SK-N-SH (cell line): ENCODE measurements at regions not wholly inside any gene's neighbourhood (a gene's known extent, or its start where the extent isn't known, plus 50 kb on each side); places are given as distances from the start of the nearest gene placed in this dataset.

Experiments
- EP300 ChIP-seq, 2 experiments: IDR thresholded peaks; 2 replicates each; pipeline versions ENCODE4 v1.4.0 to v1.6.1; 2012; ENCODE audit warnings: borderline replicate concordance in 1 of 2, low read depth in 1 of 2, low read length in 1 of 2
- EZH2phosphoT487 ChIP-seq: fragments of 200-600 bp; sonication (generic); IDR thresholded peaks from 2 replicates; pipeline ENCODE4 v1.6.1; 2017; ENCODE audit warnings: low read depth, mixed run types, mild to moderate bottlenecking, antibody characterized with exemption, moderate library complexity, borderline replicate concordance
- FOXM1 ChIP-seq: IDR thresholded peaks from 2 replicates; pipeline ENCODE4 v1.4.0; 2012; ENCODE audit warnings: low read depth, mild to moderate bottlenecking
- NRF1 ChIP-seq: IDR thresholded peaks from 2 replicates; pipeline ENCODE4 v1.6.1; 2012; ENCODE audit warnings: low read depth, mild to moderate bottlenecking, low read length
- POLR2AphosphoS5 ChIP-seq: IDR thresholded peaks from 2 replicates; pipeline ENCODE4 v1.6.1; 2012; ENCODE audit warnings: low read depth, low read length
- RAD21 ChIP-seq: IDR thresholded peaks from 2 replicates; pipeline ENCODE4 v1.6.1; 2012; ENCODE audit warnings: mild to moderate bottlenecking, low read length
- RFX5 ChIP-seq: IDR thresholded peaks from 2 replicates; pipeline ENCODE4 v1.6.1; 2012; ENCODE audit warnings: mild to moderate bottlenecking, improper control_type of control experiment, low read length
- SIN3A ChIP-seq: IDR thresholded peaks from 2 replicates; pipeline ENCODE4 v1.6.1; 2012; ENCODE audit warnings: low read depth, mild to moderate bottlenecking, low read length, moderate library complexity, borderline replicate concordance
- SMC3 ChIP-seq: IDR thresholded peaks from 2 replicates; pipeline ENCODE4 v1.6.1; 2012; ENCODE audit warnings: low read depth, low read length, improper control_type of control experiment
- TF ChIP-seq, protein P1 (sequence below): fragments of 200-600 bp; sonication (generic); IDR thresholded peaks from 2 replicates; pipeline ENCODE4 v1.6.1; 2017; ENCODE audit warnings: antibody characterized with exemption, mild to moderate bottlenecking, moderate library complexity
- TF ChIP-seq, protein P2 (sequence below): IDR thresholded peaks from 2 replicates; pipeline ENCODE4 v1.4.0; 2012; ENCODE audit warnings: low read depth, borderline replicate concordance

DNA sequence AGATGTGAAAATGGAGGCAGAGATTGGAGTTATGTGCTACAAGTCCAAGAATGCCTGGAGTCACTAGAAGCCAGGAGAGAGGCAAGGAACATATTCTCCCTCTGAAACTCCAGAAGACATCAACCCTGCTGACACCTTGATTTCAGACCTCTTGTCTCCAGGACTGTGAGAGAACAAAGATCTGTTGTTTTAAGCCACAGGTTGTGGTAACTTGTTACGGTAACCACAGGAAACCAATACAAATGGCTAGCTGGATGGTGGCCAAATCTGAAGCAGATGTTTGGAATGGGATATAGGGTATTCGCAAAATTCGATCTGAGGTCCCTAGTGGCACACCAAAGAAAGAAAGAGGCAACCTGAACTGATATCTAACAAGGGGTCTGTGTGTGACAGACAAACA, 129.0 kb downstream of the HERPUD2 start:
- TF ChIP-seq POLR2AphosphoS5 (no peak), EZH2phosphoT487 (no peak), SIN3A (no peak), SMC3 (no peak), FOXM1 (no peak), EP300 (IDR thresholded peaks at IDR 0.05; ENCODE audit: borderline replicate concordance in 1 of 2, low read depth in 1 of 2, low read length in 1 of 2) (no peak), NRF1 (no peak), RAD21 (no peak), RFX5 (no peak)
- TF ChIP-seq, protein P1, sequence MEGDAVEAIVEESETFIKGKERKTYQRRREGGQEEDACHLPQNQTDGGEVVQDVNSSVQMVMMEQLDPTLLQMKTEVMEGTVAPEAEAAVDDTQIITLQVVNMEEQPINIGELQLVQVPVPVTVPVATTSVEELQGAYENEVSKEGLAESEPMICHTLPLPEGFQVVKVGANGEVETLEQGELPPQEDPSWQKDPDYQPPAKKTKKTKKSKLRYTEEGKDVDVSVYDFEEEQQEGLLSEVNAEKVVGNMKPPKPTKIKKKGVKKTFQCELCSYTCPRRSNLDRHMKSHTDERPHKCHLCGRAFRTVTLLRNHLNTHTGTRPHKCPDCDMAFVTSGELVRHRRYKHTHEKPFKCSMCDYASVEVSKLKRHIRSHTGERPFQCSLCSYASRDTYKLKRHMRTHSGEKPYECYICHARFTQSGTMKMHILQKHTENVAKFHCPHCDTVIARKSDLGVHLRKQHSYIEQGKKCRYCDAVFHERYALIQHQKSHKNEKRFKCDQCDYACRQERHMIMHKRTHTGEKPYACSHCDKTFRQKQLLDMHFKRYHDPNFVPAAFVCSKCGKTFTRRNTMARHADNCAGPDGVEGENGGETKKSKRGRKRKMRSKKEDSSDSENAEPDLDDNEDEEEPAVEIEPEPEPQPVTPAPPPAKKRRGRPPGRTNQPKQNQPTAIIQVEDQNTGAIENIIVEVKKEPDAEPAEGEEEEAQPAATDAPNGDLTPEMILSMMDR, result no peak
- TF ChIP-seq, protein P2, sequence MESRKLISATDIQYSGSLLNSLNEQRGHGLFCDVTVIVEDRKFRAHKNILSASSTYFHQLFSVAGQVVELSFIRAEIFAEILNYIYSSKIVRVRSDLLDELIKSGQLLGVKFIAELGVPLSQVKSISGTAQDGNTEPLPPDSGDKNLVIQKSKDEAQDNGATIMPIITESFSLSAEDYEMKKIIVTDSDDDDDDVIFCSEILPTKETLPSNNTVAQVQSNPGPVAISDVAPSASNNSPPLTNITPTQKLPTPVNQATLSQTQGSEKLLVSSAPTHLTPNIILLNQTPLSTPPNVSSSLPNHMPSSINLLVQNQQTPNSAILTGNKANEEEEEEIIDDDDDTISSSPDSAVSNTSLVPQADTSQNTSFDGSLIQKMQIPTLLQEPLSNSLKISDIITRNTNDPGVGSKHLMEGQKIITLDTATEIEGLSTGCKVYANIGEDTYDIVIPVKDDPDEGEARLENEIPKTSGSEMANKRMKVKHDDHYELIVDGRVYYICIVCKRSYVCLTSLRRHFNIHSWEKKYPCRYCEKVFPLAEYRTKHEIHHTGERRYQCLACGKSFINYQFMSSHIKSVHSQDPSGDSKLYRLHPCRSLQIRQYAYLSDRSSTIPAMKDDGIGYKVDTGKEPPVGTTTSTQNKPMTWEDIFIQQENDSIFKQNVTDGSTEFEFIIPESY, result no peak
